ENCODE measurements at regions not wholly inside any gene's neighbourhood (a gene's known extent, or its start where the extent isn't known, plus 50 kb on each side); places are given as distances from the start of the nearest gene placed in this dataset.

- no peak overlapping the region for H3K27ac ChIP-seq
- ChIA-PET CTCF (interaction anchor here (0.6 kb wide), 1 partner anchor 10 kb away, joined by 5 read pairs; no protein-coding TSS in a partner anchor), POLR2A (ENCODE audit: low non-redundant PET) (no interaction called here)
- TF ChIP-seq CTCF (conservative IDR thresholded peaks at IDR 0.05; ENCODE audit: low read depth) = no peak
- no peak for DNase-seq (ENCODE audit: low spot score)
Observed at GRCh38 chr9:95585824-95586223, 69.1 kb upstream of the PTCH1 start.

DNA sequence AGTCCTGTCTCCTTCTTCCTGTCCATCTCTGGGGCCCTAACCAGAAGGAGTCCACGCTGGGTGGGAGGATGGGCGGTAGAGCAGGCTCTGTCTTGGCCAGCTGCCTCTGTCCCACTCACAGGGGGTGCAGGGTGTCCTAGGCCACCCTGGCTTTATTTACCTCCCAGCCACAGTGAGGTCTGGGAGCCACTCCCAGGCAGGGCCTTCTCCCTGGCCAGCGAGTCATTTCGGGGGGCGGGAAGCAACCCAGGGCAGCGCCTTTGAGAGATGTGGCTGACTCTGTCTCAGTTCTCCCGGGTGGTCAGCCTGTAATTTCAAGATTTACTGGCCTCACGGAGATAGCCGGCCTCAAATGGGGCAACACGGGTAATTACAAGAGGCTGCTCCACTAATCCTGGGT is 67.4 kb upstream of the PTCH1 start:
- ChIA-PET CTCF (interaction anchor here (0.6 kb wide), 1 partner anchor 105 kb away, joined by 4 read pairs; no protein-coding TSS in a partner anchor), POLR2A (ENCODE audit: low non-redundant PET) (interaction anchor here (0.7 kb wide), 1 partner anchor 20 kb away, joined by 10 read pairs; no protein-coding TSS in a partner anchor)
- H3K27ac ChIP-seq = no peak overlapping the region
- DNase-seq (ENCODE audit: low spot score) = no peak
- no peak for TF ChIP-seq CTCF (conservative IDR thresholded peaks at IDR 0.05; ENCODE audit: low read depth)

DNA sequence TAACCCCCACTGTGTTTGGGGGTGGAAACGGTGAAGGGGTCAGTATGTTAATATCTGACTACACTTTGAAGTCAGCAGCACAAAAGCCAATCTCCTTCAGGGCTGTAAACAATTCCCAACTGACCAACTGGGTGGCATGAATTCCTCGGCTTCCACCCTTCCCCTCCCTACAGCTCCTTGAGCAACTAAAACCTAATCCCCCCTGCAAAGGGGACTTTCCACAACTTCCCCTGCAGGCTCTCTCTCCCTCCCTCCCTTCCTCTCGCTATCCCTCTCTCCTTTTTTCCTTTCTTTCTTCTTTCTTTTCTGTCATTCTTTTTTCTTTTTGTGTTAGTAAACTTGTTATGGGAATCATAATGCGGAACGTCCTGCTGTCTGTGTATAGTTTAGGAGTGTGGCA is 65.1 kb upstream of the PTCH1 start:
- ChIA-PET CTCF (no interaction called here), POLR2A (ENCODE audit: low non-redundant PET) (no interaction called here)
- no peak overlapping the region for H3K27ac ChIP-seq
- DNase-seq (ENCODE audit: low spot score) = no peak
- TF ChIP-seq CTCF (conservative IDR thresholded peaks at IDR 0.05; ENCODE audit: low read depth) = no peak

GRCh38 chr9:95580812-95581761 is 64.3 kb upstream of the PTCH1 start:
- no peak overlapping the region for H3K27ac ChIP-seq
- no peak for DNase-seq (ENCODE audit: low spot score)
- CTCF ChIA-PET = no interaction called here
- no peak for TF ChIP-seq CTCF (conservative IDR thresholded peaks at IDR 0.05; ENCODE audit: low read depth)
- POLR2A ChIA-PET (ENCODE audit: low non-redundant PET) = no interaction called here

DNA sequence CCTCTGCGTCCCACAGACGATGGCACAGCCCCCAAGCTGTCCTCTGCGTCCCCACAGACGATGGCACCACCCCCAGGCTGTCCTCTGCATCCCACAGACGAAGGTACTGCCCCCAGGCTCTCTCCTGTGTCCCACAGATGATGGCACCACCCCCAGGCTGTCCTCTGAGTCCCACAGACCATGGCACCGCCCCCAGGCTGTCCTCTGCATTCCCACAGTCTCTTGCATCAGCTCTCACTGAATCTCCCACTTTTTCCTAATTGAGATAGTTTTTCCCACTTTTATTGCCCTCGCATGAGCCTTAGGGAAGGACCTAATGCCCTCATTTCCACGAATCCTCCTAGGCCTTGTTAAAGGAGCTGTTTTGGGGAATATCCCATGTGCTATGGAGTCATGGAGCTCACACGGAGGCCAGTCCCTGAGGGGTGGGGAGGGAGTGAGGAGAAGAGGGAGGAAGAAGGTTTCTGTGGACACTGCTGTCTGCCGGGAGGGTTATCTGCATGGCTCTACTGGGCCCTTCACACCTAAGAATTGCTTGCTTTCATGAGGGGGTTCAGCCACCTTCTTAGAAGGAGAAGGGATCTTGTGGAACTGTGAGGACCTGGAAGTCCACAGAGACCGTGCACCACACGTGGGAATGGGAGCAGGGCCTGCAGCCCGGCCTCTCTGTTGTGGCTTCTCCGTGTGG is 58.2 kb upstream of the PTCH1 start:
- ChIA-PET CTCF (no interaction called here), POLR2A (ENCODE audit: low non-redundant PET) (no interaction called here)
- DNase-seq (ENCODE audit: low spot score) = no peak
- TF ChIP-seq CTCF (conservative IDR thresholded peaks at IDR 0.05; ENCODE audit: low read depth) = no peak
- H3K27ac ChIP-seq = no peak overlapping the region

DNA sequence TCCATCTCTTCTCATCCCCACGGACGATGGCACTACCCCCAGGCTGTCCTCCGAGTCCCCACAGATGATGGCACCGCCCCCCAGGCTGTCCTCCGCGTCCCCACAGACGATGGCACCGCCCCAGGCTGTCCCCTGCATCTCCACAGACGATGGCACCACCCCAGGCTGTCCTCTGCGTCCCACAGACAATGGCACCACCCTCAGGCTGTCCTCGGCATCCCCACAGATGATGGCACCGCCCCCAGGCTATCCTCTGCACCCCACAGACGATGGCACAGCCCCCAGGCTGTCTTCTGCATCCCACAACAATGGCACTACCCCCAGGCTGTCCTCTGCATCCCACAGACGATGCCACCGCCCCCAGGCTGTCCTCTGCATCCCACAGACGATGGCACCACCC is 57.4 kb upstream of the PTCH1 start:
- no peak for DNase-seq (ENCODE audit: low spot score)
- no peak overlapping the region for H3K27ac ChIP-seq
- no peak for TF ChIP-seq CTCF (conservative IDR thresholded peaks at IDR 0.05; ENCODE audit: low read depth)
- ChIA-PET POLR2A (ENCODE audit: low non-redundant PET) (no interaction called here), CTCF (no interaction called here)

Measured in RWPE1 (cell line).